GM18858 (cell line): ENCODE measurements at regions not wholly inside any gene's neighbourhood (a gene's known extent, or its start where the extent isn't known, plus 50 kb on each side); places are given as distances from the start of the nearest gene placed in this dataset.

Experiments used
- ATAC-seq: cut with Tn5 transposase; IDR thresholded peaks from one replicate; pipeline ENCODE4 v1.9.1; 2021; ENCODE audit not compliant: unreplicated experiment

DNA sequence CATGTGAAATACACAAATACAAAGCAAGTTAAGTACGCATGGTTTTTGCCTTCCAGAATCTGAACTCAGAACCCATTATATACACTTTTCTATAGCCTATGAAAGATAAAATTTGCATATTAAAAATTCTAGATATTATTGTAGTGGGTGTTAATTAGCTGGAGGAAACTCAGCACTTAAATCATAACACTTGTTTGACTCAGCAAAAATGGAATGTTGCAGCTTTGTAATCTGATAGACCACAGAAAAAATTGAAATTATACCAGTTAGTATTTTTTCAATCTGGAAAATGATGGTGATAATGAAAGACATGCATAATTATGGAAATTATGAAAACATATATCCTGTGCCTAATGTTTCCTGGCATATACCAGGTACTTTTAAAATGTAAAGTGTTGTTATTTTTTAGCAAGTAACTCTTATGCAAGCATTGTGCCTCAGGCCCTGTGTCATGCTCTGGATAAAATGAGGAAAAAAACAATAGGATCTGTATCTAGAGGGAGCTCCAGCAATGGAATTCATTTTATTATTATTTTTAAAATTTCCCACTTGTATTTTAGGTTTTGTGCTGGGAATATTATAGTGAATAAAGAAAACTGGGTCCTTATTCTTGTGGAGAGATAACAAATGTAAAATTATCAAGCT lies 490.4 kb upstream of the SEMA3A start:
- ATAC-seq: no peak

DNA sequence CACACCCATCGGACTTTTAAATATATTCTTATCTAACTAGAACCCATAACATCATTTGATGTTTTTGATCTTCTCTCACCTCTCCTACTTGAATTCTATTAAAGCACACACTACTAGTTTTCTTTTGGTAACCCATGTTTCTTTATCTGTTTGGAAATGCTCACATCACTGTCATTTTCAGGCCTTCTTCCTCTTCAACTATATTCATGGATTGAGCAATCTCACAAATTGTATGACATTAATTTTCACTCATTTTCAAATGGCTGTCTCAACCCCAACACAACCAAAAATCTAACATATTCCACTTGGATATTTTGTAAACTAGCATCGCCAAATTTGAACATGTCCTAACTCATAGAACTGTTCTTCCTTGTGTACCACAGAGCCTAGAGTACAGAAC lies 488.0 kb upstream of the SEMA3A start:
- no peak for ATAC-seq

DNA sequence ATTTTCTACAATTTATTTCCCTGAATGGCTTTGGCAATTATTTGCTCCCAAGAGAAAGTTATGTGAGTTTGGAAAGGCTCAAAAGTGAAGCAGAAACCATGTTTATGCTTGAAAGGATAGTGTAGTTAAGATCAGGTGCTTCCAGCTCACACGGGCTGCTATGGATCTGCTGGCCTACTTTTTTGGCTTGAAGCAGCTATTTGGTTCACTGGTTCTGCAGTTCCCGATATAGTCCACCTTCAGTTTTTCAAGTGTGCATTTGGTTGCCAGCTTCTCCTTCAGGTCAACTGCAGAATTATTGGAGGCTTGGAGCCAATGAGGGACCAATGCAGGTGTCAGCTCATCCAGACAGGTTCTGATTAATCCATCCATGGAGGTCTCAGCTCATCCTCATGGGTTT lies 484.3 kb upstream of the SEMA3A start:
- ATAC-seq: no peak

DNA sequence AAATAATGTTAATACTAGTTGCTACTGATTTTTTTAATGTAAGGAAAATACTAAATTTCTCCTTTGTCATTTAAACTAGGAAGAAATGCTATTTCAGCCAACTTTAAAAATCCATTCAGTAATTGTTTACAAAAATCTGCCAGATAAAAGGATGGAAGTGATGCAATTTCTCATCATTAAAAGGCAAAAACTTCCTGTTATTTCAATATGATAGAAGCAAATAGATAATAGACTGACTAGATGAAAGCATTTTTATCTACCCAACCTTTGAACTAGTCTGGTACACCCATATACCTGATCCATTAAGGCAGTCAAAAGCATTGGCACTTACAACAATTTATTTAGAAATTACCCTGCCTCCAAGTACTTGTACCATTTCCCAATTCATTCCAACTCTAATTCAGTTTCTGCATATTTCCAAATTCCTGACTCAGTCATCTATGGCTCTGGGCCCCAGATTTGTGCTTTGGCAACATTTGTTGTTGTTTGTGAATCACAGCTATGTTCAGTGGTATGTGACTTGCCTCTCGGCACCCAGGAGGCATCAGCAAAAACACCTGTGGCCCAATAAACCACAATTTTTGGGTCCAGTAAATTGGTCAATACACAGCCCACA lies 482.6 kb upstream of the SEMA3A start:
- no peak for ATAC-seq

DNA sequence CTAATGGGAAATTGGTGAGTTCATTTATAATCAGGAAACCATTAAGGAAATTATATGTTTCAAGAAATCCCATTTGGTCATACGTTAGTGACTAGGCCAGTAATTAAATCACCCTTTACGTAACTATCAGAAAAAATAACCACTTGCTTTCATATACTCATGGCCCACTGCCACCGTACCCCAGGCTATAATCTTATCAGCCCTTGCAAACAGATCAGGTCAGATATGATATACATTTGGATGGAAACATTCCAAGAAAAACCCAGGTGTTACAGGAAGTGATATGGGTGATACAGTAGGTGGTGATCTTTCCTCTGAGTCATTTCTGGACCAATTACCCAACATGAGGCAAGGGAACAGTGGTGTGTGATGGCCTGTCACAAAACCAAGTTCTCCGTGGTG lies 481.0 kb upstream of the SEMA3A start:
- no peak for ATAC-seq

DNA sequence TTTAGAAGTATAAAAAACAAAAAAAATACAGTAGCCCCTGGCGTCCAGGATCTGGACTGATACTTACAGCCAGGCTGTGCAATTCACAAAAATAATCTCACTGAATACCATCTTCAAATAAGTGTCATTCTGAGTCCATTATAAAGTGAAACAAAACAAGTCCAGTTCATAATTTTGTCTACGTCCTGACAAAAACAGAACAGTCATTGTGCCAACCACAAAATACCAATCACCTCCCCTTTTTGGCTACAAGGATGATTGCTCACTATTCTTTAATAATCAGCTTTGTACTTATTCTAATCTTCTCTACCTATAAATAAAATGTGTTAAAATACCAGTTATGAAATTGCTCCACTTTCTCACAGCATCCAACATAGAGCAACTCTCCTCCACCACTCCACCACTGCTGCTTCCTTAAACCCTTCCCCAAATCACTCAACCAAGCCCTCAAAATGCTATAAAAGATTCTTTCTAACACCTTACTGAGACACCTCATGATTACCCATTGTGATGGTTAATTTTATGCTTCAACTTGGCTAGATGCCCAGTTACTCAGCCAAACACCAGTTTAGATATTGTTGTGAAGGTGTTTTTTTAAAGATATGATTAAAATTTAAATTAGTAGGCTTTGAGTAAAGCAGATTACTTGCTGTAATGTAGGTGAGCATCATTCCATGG lies 479.8 kb upstream of the SEMA3A start:
- ATAC-seq: no peak

DNA sequence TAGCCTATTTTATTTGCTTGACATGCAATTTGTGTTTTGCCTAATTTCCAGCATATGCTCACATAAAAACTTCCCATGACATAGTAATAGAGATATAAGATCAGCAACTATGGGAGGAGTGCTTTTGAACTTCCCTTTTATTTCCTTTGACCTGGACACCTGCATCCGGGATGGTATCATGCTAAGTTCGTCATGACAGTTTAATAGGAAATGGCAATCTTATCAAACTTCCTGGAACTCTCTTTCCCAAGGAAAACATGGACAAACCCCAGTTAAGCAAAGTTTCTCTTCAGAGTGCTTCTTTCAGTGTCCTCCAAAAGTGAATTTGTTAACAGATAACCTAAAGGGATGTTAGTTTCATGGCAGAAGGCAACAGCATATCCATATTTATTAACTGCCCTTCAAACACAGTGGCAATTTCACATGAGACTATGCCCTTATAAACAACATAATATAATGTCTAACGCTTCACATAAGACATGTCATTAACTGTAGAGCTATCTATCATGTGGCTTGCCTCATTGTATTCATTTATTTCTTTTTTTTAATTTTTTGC lies 474.7 kb upstream of the SEMA3A start:
- ATAC-seq: no peak

DNA sequence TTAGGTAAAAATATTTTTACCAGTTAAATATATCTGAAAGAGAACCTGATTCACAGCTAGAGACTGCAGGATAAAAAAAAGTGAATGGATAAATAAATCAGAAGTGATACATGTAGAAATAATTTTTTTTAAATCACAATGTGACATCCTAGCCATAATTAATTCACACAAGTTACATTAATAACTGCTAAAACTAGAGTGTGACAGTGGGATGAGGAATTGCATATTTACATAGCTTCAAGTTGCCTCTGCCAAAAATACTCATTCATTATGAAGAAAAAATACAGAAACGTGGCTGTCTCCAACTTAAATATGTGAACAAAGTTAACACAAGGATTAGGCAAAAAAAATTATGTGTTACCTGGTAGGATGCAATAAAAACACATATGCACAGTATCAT lies 473.5 kb upstream of the SEMA3A start:
- ATAC-seq: no peak

DNA sequence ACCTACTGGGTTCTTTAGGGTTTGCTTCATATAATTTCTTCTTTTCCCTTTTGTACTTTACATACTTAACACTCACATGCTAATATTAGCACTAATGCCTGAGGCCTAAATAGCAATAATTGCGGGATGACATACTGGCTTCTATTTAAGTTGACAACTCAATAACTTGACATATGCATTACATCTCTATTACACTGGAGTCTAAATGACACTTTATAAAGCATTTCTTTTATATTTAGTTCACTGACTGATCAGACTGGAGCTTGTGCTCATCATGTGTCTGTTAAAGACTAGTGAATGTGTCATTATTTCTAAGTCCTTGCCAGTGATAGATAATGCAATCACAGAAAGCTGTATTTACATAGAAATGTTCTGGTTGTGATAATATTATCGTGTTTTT lies 472.1 kb upstream of the SEMA3A start:
- ATAC-seq: no peak

DNA sequence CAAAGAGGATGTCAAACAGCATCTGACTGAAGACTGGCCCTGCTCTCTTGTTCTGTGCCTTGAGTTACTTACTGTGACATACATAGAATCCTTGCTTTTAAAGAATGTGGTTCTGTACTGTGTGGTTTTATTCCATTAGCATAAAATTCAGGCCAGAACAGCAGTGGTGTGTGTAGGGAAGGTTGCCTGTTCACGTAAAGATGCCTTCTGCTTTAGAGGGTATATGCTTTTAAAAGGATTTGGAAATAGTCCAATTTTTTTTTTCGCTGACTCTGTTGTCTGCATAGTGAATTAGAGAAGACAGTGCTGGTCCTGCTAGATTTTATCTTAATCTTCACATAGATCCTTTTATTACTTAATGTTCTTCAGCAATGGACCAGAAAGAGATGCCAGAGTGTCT lies 470.8 kb upstream of the SEMA3A start:
- ATAC-seq: no peak

DNA sequence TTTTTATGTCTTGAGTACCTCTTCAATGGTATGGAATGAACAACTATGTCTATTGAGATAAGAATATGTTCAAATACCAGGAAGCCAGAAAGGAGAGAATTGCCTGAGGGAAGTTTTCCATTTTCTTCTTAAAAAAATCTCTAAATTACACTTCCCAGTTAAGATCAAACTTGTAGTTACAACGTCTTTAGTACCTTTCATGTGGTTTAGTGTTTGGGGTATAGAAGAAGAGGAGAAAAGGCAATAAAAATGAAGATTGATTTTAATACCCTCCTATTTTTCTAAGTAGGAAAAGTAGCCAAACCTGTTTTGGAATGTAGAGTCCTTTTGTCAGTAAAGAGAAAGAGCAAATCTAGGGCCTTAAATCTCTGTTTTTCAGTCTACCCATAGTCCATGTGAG lies 470.0 kb upstream of the SEMA3A start:
- no peak for ATAC-seq

DNA sequence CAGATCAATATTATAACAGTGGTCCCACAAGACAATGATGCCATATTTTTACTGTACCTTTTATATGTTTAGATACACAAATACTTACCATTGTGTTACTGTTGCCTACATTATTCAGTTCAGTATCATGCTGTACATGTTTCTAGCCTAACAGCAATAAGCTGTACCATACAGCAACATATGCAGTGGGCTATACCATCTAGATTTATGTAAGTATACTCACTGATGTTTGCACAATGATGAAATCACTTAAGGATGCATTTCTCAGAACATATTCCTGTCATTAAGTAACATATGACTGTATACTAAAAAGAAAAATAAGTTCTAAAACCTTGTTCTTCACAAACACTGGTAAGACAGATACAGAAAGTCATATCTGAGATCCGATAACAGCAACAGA lies 468.6 kb upstream of the SEMA3A start:
- ATAC-seq: no peak

DNA sequence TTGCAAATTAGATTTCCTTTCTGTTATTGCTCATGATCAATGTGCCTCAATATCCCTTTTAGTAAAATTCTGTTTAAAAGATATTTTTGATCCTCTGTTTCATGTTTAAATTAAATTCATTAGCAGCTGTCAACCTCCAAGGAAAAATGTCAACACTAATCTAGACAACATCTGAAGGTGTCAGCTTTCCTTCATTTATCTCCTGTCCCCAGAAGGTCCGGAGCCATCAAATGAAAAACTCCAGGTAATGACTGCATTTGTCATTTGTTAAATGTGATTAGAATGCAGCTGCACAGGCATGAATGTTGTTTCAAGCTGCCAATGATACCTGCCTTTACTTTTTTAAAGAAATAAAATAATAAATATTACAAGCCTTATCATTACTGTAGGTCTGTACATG lies 463.7 kb upstream of the SEMA3A start:
- no peak for ATAC-seq

DNA sequence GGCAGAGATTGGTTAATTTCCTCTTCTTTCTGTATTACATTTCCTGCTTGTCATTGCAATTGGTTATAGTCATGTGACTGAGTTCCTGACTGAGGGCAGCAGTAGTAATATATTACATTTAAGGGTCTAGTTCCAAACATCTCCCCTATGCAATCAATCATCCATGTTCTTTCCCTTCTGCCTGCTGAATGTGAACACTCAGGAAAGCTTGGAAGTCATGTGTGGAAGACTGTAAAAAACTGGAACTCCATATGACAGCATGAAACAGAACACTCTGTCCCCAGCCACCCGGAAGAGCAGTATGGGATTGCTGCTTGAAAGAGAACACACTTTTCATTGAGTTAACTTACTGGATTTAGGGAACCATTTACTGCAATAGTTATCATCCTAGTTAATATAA lies 459.7 kb upstream of the SEMA3A start:
- ATAC-seq: no peak

DNA sequence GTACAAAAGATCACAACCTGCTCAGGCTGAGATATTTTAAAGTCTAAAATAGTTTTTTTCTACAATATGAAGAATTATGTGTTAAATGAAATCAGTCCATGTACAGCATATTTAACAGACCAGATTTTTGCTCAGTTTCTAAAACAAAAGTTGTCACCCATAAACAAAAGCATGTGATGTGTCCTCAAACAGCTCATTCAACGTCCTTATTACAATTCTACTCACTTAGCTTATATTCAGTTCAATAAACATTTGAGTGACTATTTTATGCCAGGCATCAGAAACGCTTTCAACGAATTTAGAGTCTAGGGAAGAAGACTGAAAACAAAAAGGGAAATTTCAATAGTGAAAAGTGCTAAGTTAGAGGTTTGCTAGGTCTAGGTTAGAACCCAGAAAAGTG lies 457.3 kb upstream of the SEMA3A start:
- no peak for ATAC-seq

DNA sequence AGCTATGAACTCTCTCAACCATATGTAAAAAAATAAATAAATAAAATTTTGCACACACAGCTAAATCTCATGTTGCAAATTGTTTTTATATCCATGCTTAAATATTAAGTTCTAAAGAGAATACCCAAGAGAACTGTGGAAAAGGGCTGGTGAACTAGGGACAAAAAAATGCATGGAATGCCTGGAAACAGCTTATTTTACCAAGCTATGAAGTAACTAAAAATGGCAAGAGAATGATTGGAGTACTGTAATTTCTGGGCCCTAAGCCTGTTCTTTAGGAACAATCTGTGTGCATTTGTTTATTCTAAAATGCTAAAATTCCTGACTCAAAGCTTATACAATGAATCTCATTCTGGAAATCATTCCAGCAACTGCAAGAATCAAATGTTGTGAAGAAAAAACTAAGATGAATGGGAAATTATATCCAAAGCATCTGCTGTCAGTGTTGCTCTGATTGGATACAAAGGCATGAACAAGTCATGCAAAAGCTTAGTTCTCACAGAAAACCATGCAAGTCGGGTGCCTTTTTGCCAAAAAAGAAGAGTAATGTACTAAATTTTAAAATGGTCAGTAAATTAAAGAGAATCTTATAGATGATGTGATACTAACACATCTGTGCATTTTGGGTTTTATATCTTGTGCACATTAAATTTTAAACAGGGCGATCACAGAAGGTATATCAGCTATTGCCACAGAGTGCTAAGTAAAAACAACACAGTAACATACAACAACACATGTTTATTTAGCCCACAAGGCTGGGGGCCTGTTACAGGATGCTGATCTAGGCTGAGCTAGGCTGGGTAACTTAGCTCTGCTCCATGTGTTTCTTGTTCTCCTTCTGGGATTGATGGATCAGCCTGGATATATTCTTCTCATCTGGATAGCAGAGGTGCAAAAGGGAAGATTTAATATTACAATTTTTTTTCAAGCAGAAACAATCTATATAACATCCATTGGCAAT lies 453.5 kb upstream of the SEMA3A start:
- ATAC-seq: no peak

DNA sequence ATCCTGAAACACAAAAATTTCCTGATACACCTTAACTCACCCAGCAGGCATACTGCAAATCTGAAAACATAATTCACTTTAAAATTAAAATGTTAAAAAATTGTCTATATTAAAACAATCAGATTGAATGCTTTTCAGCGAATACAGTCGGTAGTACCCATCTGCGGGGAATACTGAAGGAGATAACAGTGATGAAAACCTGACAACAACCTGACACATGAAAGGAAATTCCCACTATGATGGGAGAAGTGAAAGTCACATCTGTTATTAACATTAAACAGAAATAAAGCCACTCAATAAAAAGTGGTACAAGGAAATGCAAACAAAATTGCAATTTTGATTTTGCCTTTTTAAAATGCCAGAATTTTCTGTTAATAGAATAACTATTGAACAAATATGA lies 448.0 kb upstream of the SEMA3A start:
- ATAC-seq: no peak

DNA sequence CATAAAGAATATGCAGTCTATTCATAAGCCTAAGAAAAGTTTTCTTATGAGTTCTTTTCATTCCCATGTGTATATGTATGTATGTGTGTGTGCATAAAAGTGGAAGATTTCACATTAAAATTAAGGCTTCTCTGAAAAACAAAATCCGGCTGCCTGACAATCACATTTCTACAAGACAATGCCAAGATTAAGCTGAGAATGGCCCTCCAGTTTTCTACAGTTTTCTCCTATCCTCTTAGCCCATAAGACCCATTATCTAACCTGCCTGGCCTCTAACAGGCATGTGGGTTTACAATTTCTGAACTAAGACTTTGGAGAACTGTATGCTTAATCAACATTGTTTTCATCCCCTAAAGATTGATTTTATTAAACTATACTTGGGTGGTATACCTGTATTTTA lies 446.0 kb upstream of the SEMA3A start:
- ATAC-seq: no peak

DNA sequence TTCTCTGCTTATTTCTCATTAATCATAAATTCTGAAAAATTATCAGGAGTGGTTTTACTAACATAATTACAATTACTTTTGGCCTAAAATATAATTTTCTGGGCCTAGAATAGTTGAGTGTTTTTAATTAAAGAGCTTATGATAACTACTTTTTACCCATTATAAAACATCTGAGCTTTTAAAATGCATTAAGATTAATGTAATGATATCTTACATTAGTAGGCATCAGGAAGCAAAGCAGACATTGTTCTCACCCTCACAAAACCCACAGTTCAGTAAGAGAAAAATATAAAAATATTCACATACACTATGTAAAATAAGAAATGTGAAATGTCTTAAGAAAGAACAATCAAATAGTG lies 443.7 kb upstream of the SEMA3A start:
- no peak for ATAC-seq

DNA sequence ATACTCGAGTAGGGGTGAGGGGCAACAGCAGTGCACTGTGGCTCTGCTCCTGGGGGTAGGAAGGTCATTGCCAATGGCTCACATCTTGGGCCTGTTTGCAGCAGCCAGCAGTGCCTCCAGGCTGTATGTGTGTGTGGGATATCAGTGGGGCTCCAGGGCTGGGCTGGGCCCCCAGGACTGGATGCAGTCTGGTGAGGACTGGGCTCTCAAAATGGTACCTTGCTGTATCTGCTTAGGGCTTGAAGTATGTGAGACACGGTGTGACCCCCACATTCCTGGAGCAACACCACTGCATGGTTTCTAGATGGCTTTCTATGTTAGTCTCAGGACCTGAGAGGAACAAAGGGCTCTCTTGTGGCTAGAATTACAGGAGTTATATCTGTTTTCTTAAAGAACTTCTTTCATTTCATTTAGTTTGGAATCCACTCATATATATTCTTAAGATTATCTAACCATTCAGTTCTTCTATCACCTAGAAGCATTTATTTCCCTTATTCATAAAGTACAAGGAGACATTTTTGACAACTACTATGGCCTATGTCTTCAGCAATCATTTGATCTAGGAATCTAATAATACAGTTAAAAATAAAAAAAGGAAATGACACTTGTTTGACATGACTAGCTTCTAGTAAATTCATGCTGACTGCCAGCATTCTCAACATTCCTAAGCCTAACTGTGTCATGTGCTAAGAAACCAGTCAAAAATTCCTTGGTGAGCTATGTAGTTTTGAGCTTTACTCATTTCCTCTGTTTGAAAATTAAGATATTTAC lies 443.2 kb upstream of the SEMA3A start:
- ATAC-seq: no peak

DNA sequence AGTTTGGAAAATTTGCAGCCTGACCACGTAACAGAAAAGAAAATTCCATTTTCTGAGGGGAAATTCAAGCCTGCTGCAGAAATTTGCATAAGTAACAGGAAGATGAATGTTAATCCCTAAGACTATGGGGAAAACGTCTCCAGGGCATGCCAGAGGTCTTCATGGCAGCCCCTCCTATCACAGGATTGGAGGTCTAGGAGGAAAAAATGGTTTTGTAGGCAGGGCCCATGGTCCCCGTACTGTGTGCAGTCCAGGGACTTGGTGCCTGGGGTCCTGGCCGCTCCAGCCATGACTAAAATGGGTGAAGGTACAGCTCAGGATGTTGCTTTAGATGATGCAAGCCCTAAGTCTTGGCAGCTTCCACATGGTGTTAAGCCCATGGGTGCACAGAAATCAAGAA lies 437.3 kb upstream of the SEMA3A start:
- ATAC-seq: no peak
